ENCODE measurements at regions not wholly inside any gene's neighbourhood (a gene's known extent, or its start where the extent isn't known, plus 50 kb on each side); places are given as distances from the start of the nearest gene placed in this dataset.

DNA sequence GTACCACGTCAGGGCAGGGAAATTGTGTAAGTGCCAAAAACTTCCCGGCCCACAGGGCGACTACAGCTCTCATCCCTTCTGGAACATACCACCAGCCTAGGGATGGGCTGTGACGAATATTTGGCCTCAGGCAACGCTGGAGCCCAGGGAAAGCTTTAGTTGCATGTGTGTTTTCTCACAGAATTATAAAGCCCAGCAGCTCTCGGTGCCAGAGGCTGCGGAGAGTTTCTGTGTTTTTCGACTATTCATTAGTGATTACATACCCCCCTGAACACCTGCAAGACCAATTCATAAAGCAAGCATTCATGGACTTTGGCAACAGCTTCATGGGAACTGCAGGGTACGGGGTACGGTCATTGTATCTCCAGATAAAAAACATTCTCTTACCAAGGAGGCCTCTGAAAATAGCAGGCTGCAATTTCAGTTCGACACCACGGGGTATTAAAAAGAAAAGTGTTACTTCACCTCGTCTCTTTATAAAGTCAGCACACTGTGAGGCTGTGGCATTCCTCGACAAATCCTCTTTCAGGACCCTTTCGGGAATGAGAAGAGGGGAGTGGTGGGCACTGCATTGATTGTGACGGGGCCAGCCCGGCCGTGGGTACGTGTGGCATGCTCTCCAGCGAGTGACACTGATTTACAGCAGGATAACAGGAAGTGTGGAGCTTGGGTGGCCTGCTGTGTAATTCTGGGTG, 243.6 kb upstream of the SORL1-AS1 start:
- TF ChIP-seq, protein P1, sequence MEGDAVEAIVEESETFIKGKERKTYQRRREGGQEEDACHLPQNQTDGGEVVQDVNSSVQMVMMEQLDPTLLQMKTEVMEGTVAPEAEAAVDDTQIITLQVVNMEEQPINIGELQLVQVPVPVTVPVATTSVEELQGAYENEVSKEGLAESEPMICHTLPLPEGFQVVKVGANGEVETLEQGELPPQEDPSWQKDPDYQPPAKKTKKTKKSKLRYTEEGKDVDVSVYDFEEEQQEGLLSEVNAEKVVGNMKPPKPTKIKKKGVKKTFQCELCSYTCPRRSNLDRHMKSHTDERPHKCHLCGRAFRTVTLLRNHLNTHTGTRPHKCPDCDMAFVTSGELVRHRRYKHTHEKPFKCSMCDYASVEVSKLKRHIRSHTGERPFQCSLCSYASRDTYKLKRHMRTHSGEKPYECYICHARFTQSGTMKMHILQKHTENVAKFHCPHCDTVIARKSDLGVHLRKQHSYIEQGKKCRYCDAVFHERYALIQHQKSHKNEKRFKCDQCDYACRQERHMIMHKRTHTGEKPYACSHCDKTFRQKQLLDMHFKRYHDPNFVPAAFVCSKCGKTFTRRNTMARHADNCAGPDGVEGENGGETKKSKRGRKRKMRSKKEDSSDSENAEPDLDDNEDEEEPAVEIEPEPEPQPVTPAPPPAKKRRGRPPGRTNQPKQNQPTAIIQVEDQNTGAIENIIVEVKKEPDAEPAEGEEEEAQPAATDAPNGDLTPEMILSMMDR (IDR thresholded peaks at IDR 0.05), result no peak
- TF ChIP-seq POLR2A (IDR thresholded peaks at IDR 0.05), result no peak
- TF ChIP-seq POLR2AphosphoS5 (IDR thresholded peaks at IDR 0.05), result no peak

Data from breast epithelium (tissue), 3 donors.